SK-N-SH treated with all-trans-retinoic acid at 6 μM for 48 hours (cell line): ENCODE measurements at regions not wholly inside any gene's neighbourhood (a gene's known extent, or its start where the extent isn't known, plus 50 kb on each side); places are given as distances from the start of the nearest gene placed in this dataset.

Experiments used
- ATAC-seq: fragments of 200-7000 bp; cut with Tn5 transposase; 3 replicates; pipeline ENCODE4 v1.9.1; 2020; ENCODE audit warnings: mild to moderate bottlenecking, moderate library complexity
- ARNTL ChIP-seq: fragments of 450-650 bp; formaldehyde crosslinking; IDR thresholded peaks from 2 replicates; pipeline ENCODE4 v1.5.0; 2020; ENCODE audit warnings: low read depth, mild to moderate bottlenecking, moderate library complexity, borderline replicate concordance
- BACH2 ChIP-seq: fragments of 250-450 bp; sonication (Bioruptor Pico); IDR thresholded peaks from 2 replicates; pipeline ENCODE4 v1.9.0; 2021; ENCODE audit warnings: mild to moderate bottlenecking, borderline replicate concordance
- CSDC2 ChIP-seq: fragments of 250-450 bp; sonication (Bioruptor Pico); IDR thresholded peaks from 2 replicates; pipeline ENCODE4 v1.5.0; 2020; ENCODE audit warnings: mild to moderate bottlenecking, moderate library complexity
- GLIS3 ChIP-seq: fragments of 250-450 bp; sonication (Bioruptor Pico); IDR thresholded peaks from 2 replicates; pipeline ENCODE4 v1.5.0; 2020; ENCODE audit warnings: mild to moderate bottlenecking, moderate library complexity
- ISL1 ChIP-seq: fragments of 250-450 bp; sonication (Bioruptor Pico); IDR thresholded peaks from 2 replicates; pipeline ENCODE4 v2.1.2; 2022; ENCODE audit warnings: mild to moderate bottlenecking, moderate library complexity
- OSR1 ChIP-seq: fragments of 250-450 bp; sonication (Bioruptor Pico); IDR thresholded peaks from 2 replicates; pipeline ENCODE4 v1.8.0; 2022; ENCODE audit warnings: moderate library complexity, mild to moderate bottlenecking, inconsistent platforms
- PPARA ChIP-seq: fragments of 250-450 bp; sonication (Bioruptor Pico); IDR thresholded peaks from 2 replicates; pipeline ENCODE4 v1.5.0; 2020; ENCODE audit warnings: mild to moderate bottlenecking, borderline replicate concordance
- RARB ChIP-seq: fragments of 250-450 bp; sonication (Bioruptor Pico); IDR thresholded peaks from 2 replicates; pipeline ENCODE4 v1.8.0; 2021; ENCODE audit warnings: mild to moderate bottlenecking, moderate library complexity
- SNAI2 ChIP-seq: fragments of 250-450 bp; sonication (Bioruptor Pico); IDR thresholded peaks from 2 replicates; pipeline ENCODE4 v1.5.0; 2020; ENCODE audit warnings: mild to moderate bottlenecking, moderate library complexity
- TOX ChIP-seq: fragments of 250-450 bp; sonication (Bioruptor Pico); IDR thresholded peaks from 2 replicates; pipeline ENCODE4 v1.8.0; 2021; ENCODE audit warnings: mild to moderate bottlenecking, moderate library complexity, borderline replicate concordance
- ZC3H10 ChIP-seq: fragments of 250-450 bp; sonication (Bioruptor Pico); IDR thresholded peaks from 2 replicates; pipeline ENCODE4 v1.5.1; 2021; ENCODE audit warnings: mild to moderate bottlenecking, moderate library complexity
- ZFP3 ChIP-seq: fragments of 250-450 bp; sonication (Bioruptor Pico); IDR thresholded peaks from 2 replicates; pipeline ENCODE4 v1.5.0; 2020; ENCODE audit warnings: mild to moderate bottlenecking, moderate library complexity
- ZFP30 ChIP-seq: fragments of 450-650 bp; formaldehyde crosslinking; IDR thresholded peaks from 2 replicates; pipeline ENCODE4 v1.5.0; 2022; ENCODE audit warnings: mild to moderate bottlenecking, moderate library complexity
- ZNF565 ChIP-seq: fragments of 450-650 bp; formaldehyde crosslinking; conservative IDR thresholded peaks from 2 replicates; pipeline ENCODE4 v1.5.0; 2020; ENCODE audit warnings: low read depth, mild to moderate bottlenecking, moderate library complexity
- ZNF70 ChIP-seq: fragments of 450-650 bp; formaldehyde crosslinking; IDR thresholded peaks from 2 replicates; pipeline ENCODE4 v1.5.0; 2020; ENCODE audit warnings: mild to moderate bottlenecking, moderate library complexity
- ZNF8 ChIP-seq: fragments of 450-650 bp; formaldehyde crosslinking; IDR thresholded peaks from 2 replicates; pipeline ENCODE4 v1.5.0; 2020; ENCODE audit warnings: mild to moderate bottlenecking, moderate library complexity
- TF ChIP-seq, protein P1 (sequence below): fragments of 250-450 bp; sonication (Bioruptor Pico); IDR thresholded peaks from 2 replicates; pipeline ENCODE4 v1.5.0; 2020; ENCODE audit warnings: mild to moderate bottlenecking, moderate library complexity
- TF ChIP-seq, protein P2 (sequence below): fragments of 250-450 bp; sonication (Bioruptor Pico); IDR thresholded peaks from 2 replicates; pipeline ENCODE4 v1.5.1; 2021; ENCODE audit warnings: mild to moderate bottlenecking, moderate library complexity
- TF ChIP-seq, protein P3 (sequence below): fragments of 250-450 bp; sonication (Bioruptor Pico); IDR thresholded peaks from 2 replicates; pipeline ENCODE4 v1.8.0; 2021; ENCODE audit warnings: low read depth, mild to moderate bottlenecking, moderate library complexity, borderline replicate concordance
- TF ChIP-seq, protein P4 (sequence below): fragments of 250-450 bp; sonication (Bioruptor Pico); IDR thresholded peaks from 2 replicates; pipeline ENCODE4 v1.5.1; 2020; ENCODE audit warnings: low read depth, mild to moderate bottlenecking, moderate library complexity
- TF ChIP-seq, protein P5 (sequence below): fragments of 250-450 bp; sonication (Bioruptor Pico); IDR thresholded peaks from 2 replicates; pipeline ENCODE4 v1.8.0; 2020; ENCODE audit warnings: mild to moderate bottlenecking, moderate library complexity, borderline replicate concordance

DNA sequence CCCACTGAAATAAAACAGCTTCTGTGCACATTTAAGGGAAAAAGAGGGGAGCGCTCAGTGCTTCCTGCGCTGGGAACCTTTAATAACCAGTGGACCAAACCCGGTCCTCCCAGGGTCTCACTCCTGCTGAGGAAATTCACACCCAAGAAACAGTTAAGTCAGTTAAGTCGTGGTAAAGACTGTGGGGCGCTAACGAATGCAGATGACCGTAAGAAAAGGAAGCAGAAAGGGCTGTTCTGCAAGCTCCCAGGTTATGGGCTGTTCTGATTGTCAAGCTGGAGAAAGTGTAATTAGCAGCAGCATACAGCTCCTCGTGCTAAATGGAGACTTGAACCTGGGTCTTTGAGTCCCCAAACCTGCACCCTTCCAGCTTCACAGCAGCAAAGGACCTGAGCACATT, 536.6 kb downstream of the NPHP4 start:
- no peak for TF ChIP-seq ZNF70
- no peak for TF ChIP-seq GLIS3 (CRISPR knock-in tag)
- TF ChIP-seq ARNTL (CRISPR knock-in tag) = no peak
- TF ChIP-seq, protein P1, sequence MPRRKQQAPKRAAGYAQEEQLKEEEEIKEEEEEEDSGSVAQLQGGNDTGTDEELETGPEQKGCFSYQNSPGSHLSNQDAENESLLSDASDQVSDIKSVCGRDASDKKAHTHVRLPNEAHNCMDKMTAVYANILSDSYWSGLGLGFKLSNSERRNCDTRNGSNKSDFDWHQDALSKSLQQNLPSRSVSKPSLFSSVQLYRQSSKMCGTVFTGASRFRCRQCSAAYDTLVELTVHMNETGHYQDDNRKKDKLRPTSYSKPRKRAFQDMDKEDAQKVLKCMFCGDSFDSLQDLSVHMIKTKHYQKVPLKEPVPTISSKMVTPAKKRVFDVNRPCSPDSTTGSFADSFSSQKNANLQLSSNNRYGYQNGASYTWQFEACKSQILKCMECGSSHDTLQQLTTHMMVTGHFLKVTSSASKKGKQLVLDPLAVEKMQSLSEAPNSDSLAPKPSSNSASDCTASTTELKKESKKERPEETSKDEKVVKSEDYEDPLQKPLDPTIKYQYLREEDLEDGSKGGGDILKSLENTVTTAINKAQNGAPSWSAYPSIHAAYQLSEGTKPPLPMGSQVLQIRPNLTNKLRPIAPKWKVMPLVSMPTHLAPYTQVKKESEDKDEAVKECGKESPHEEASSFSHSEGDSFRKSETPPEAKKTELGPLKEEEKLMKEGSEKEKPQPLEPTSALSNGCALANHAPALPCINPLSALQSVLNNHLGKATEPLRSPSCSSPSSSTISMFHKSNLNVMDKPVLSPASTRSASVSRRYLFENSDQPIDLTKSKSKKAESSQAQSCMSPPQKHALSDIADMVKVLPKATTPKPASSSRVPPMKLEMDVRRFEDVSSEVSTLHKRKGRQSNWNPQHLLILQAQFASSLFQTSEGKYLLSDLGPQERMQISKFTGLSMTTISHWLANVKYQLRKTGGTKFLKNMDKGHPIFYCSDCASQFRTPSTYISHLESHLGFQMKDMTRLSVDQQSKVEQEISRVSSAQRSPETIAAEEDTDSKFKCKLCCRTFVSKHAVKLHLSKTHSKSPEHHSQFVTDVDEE (CRISPR knock-in tag) = no peak
- no peak for TF ChIP-seq CSDC2 (CRISPR knock-in tag)
- no peak for TF ChIP-seq BACH2 (CRISPR knock-in tag)
- no peak for TF ChIP-seq OSR1

DNA sequence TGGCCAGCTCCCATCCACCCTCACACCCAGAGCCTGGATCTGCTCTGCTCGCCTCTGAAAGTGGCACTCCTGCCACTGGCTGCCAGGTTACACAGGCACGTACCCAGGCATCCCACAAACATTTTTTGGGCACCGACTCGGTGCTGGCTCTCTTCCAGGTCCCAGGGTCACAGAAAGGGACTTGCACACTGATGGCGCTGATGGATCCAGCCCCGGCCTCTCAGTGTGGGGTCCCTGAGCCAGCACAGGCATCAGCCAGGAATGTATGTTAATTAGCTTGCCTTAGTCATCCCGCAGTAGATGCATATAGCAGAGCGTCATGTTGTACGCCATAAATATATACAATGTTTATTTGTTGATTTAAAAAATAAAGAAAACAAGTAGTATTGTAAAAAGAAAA, 537.2 kb downstream of the NPHP4 start:
- ATAC-seq = no peak
- TF ChIP-seq, protein P2, sequence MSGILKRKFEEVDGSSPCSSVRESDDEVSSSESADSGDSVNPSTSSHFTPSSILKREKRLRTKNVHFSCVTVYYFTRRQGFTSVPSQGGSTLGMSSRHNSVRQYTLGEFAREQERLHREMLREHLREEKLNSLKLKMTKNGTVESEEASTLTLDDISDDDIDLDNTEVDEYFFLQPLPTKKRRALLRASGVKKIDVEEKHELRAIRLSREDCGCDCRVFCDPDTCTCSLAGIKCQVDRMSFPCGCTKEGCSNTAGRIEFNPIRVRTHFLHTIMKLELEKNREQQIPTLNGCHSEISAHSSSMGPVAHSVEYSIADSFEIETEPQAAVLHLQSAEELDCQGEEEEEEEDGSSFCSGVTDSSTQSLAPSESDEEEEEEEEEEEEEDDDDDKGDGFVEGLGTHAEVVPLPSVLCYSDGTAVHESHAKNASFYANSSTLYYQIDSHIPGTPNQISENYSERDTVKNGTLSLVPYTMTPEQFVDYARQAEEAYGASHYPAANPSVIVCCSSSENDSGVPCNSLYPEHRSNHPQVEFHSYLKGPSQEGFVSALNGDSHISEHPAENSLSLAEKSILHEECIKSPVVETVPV (CRISPR knock-in tag) = no peak
- TF ChIP-seq OSR1 = no peak
- TF ChIP-seq ZNF565 (CRISPR knock-in tag) = no peak
- TF ChIP-seq PPARA (CRISPR knock-in tag) = no peak

More for the DNA sequence above, 536.6 kb downstream of the NPHP4 start:
- no peak for ATAC-seq

DNA sequence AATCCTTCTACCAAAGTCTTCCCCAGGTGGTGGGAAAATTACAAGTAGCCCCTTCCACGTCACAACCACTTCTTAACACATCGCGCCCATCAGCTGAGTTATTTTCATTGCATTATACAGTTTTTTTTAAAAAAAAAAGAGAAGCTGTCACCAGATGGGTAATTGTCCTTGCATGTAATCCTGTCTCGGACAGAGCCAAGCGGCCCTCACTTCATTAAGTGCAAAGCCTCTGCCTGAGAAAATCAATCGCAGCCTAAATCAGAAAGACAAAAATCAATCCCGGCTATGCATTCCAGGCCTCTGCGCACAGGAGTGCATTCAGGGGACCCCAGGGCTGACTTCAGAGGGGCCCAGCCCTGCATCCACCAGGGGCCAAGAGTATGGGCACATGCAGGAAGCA, 538.9 kb downstream of the NPHP4 start:
- ATAC-seq = no peak
- no peak for TF ChIP-seq ARNTL (CRISPR knock-in tag)
- TF ChIP-seq, protein P3, sequence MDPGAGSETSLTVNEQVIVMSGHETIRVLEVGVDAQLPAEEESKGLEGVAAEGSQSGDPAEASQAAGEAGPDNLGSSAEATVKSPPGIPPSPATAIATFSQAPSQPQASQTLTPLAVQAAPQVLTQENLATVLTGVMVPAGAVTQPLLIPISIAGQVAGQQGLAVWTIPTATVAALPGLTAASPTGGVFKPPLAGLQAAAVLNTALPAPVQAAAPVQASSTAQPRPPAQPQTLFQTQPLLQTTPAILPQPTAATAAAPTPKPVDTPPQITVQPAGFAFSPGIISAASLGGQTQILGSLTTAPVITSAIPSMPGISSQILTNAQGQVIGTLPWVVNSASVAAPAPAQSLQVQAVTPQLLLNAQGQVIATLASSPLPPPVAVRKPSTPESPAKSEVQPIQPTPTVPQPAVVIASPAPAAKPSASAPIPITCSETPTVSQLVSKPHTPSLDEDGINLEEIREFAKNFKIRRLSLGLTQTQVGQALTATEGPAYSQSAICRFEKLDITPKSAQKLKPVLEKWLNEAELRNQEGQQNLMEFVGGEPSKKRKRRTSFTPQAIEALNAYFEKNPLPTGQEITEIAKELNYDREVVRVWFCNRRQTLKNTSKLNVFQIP (CRISPR knock-in tag) = no peak
- no peak for TF ChIP-seq BACH2 (CRISPR knock-in tag)
- no peak for TF ChIP-seq TOX (CRISPR knock-in tag)
- no peak for TF ChIP-seq SNAI2 (CRISPR knock-in tag)
- TF ChIP-seq ZC3H10 (CRISPR knock-in tag) = no peak
- no peak for TF ChIP-seq ZNF8 (CRISPR knock-in tag)
- no peak for TF ChIP-seq ZFP3 (CRISPR knock-in tag)
- no peak for TF ChIP-seq ISL1
- TF ChIP-seq, protein P4, sequence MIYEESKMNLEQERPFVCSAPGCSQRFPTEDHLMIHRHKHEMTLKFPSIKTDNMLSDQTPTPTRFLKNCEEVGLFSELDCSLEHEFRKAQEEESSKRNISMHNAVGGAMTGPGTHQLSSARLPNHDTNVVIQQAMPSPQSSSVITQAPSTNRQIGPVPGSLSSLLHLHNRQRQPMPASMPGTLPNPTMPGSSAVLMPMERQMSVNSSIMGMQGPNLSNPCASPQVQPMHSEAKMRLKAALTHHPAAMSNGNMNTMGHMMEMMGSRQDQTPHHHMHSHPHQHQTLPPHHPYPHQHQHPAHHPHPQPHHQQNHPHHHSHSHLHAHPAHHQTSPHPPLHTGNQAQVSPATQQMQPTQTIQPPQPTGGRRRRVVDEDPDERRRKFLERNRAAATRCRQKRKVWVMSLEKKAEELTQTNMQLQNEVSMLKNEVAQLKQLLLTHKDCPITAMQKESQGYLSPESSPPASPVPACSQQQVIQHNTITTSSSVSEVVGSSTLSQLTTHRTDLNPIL (CRISPR knock-in tag) = no peak
- TF ChIP-seq, protein P5, sequence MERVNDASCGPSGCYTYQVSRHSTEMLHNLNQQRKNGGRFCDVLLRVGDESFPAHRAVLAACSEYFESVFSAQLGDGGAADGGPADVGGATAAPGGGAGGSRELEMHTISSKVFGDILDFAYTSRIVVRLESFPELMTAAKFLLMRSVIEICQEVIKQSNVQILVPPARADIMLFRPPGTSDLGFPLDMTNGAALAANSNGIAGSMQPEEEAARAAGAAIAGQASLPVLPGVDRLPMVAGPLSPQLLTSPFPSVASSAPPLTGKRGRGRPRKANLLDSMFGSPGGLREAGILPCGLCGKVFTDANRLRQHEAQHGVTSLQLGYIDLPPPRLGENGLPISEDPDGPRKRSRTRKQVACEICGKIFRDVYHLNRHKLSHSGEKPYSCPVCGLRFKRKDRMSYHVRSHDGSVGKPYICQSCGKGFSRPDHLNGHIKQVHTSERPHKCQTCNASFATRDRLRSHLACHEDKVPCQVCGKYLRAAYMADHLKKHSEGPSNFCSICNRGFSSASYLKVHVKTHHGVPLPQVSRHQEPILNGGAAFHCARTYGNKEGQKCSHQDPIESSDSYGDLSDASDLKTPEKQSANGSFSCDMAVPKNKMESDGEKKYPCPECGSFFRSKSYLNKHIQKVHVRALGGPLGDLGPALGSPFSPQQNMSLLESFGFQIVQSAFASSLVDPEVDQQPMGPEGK (CRISPR knock-in tag) = no peak
- no peak for TF ChIP-seq PPARA (CRISPR knock-in tag)
- TF ChIP-seq, protein P2 (CRISPR knock-in tag) = no peak
- TF ChIP-seq GLIS3 (CRISPR knock-in tag) = no peak
- TF ChIP-seq ZFP30 (CRISPR knock-in tag) = no peak
- TF ChIP-seq CSDC2 (CRISPR knock-in tag) = no peak
- TF ChIP-seq ZNF565 (CRISPR knock-in tag) = no peak
- no peak for TF ChIP-seq OSR1
- TF ChIP-seq, protein P1 (CRISPR knock-in tag) = no peak
- no peak for TF ChIP-seq RARB (CRISPR knock-in tag)
